NCI-H748 treated with DMSO at 0.1 percent for 48 hours (cell line): ENCODE measurements at regions not wholly inside any gene's neighbourhood (a gene's known extent, or its start where the extent isn't known, plus 50 kb on each side); places are given as distances from the start of the nearest gene placed in this dataset.
A peak's percentile ranks its signal among the peaks of the same experiment; 100 is the strongest.

Experiments used
- DNase-seq: peaks from one replicate; lab custom pipeline; 2025; lab: John Stamatoyannopoulos, UW

- no peak for DNase-seq
Observed at GRCh38 chr18:68342039-68342659, 372.8 kb downstream of the TMX3 start.

- DNase-seq: no peak
Observed at GRCh38 chr18:68340606-68341005, 374.3 kb downstream of the TMX3 start.

GRCh38 chr18:68330658-68331057 is 384.2 kb downstream of the TMX3 start:
- DNase-seq: no peak

GRCh38 chr18:68323921-68324320 is 391.0 kb downstream of the TMX3 start:
- DNase-seq: no peak

- no peak for DNase-seq
Observed at GRCh38 chr18:68316636-68317035, 398.3 kb downstream of the TMX3 start.

GRCh38 chr18:68314403-68314802 is 400.5 kb downstream of the TMX3 start:
- DNase-seq: no peak

GRCh38 chr18:68301441-68301840 is 413.5 kb downstream of the TMX3 start:
- no peak for DNase-seq

- DNase-seq: no peak
Observed at GRCh38 chr18:68299906-68300305, 415.0 kb downstream of the TMX3 start.

GRCh38 chr18:68298330-68298729 is 416.6 kb downstream of the TMX3 start:
- DNase-seq: no peak

- peak; percentile 12 for DNase-seq
Observed at GRCh38 chr18:68288408-68288807, 426.5 kb downstream of the TMX3 start.

- no peak for DNase-seq
Observed at GRCh38 chr18:68284236-68284780, 430.6 kb downstream of the TMX3 start.

GRCh38 chr18:68283834-68284233 is 431.1 kb downstream of the TMX3 start:
- DNase-seq: no peak

GRCh38 chr18:68282232-68282631 is 432.7 kb downstream of the TMX3 start:
- no peak for DNase-seq

GRCh38 chr18:68275616-68276015 is 439.3 kb downstream of the TMX3 start:
- DNase-seq: no peak

- no peak for DNase-seq
Observed at GRCh38 chr18:68270017-68270416, 444.9 kb downstream of the TMX3 start.

- DNase-seq: no peak
Observed at GRCh38 chr18:68267583-68267982, 447.3 kb downstream of the TMX3 start.

GRCh38 chr18:68263481-68263880 is 451.4 kb downstream of the TMX3 start:
- no peak for DNase-seq

- no peak for DNase-seq
Observed at GRCh38 chr18:68262690-68263294, 452.1 kb downstream of the TMX3 start.

GRCh38 chr18:68256418-68257067 is 458.4 kb downstream of the TMX3 start:
- DNase-seq: no peak

- DNase-seq: no peak
Observed at GRCh38 chr18:68244786-68245185, 470.1 kb downstream of the TMX3 start.

- no peak for DNase-seq
Observed at GRCh38 chr18:68241881-68242280, 473.0 kb downstream of the TMX3 start.

- no peak for DNase-seq
Observed at GRCh38 chr18:68234676-68235075, 480.2 kb downstream of the TMX3 start.

- no peak for DNase-seq
Observed at GRCh38 chr18:68234131-68234530, 480.8 kb downstream of the TMX3 start.
